GM03348 (cell line): ENCODE measurements at regions not wholly inside any gene's neighbourhood (a gene's known extent, or its start where the extent isn't known, plus 50 kb on each side); places are given as distances from the start of the nearest gene placed in this dataset.
"Not testable (repeated sequence)": the region's sequence is repeated elsewhere in the genome, so short reads cannot be mapped to it uniquely, and the experiment has no call there.

ENCODE experiments used
- DNase-seq: peaks from one replicate; pipeline ENCODE4 v3.0.0; 2012; ENCODE audit warnings: low spot score

- no peak for DNase-seq
Measured at GRCh38 chr7:114279901-114280300, 134.7 kb upstream of the FOXP2 start.

- DNase-seq, result no peak
Measured at GRCh38 chr7:114273218-114273617, 141.4 kb upstream of the FOXP2 start.

- DNase-seq, result no peak
Measured at GRCh38 chr7:114269714-114270113, 144.9 kb upstream of the FOXP2 start.

GRCh38 chr7:114267550-114267949 lies 147.1 kb upstream of the FOXP2 start:
- not testable (repeated sequence) for DNase-seq

- no peak for DNase-seq
Measured at GRCh38 chr7:114264023-114264422, 150.6 kb upstream of the FOXP2 start.

- DNase-seq, result no peak
Measured at GRCh38 chr7:114263219-114263618, 151.4 kb upstream of the FOXP2 start.

GRCh38 chr7:114255404-114255841 lies 159.2 kb upstream of the FOXP2 start:
- no peak for DNase-seq

- no peak for DNase-seq
Measured at GRCh38 chr7:114243646-114244045, 171.0 kb upstream of the FOXP2 start.

GRCh38 chr7:114242992-114243507 lies 171.6 kb upstream of the FOXP2 start:
- no peak for DNase-seq

GRCh38 chr7:114229246-114229645 lies 185.4 kb upstream of the FOXP2 start:
- DNase-seq, result no peak

GRCh38 chr7:114225784-114226183 lies 188.8 kb upstream of the FOXP2 start:
- DNase-seq, result no peak

GRCh38 chr7:114218283-114218682 lies 196.3 kb upstream of the FOXP2 start:
- DNase-seq, result no peak

- DNase-seq, result no peak
Measured at GRCh38 chr7:114217026-114217806, 197.4 kb upstream of the FOXP2 start.

- DNase-seq, result no peak
Measured at GRCh38 chr7:114214466-114214865, 200.1 kb upstream of the FOXP2 start.

GRCh38 chr7:114212721-114213429 lies 201.7 kb upstream of the FOXP2 start:
- DNase-seq, result no peak

- no peak for DNase-seq
Measured at GRCh38 chr7:114209968-114210367, 204.6 kb upstream of the FOXP2 start.

GRCh38 chr7:114206688-114207087 lies 207.9 kb upstream of the FOXP2 start:
- DNase-seq, result no peak

GRCh38 chr7:114196517-114196916 lies 218.1 kb upstream of the FOXP2 start:
- DNase-seq, result no peak

GRCh38 chr7:114190387-114190786 lies 224.2 kb upstream of the FOXP2 start:
- no peak for DNase-seq

GRCh38 chr7:114183311-114184088 lies 231.1 kb upstream of the FOXP2 start:
- no peak for DNase-seq

- DNase-seq, result no peak
Measured at GRCh38 chr7:114182837-114183236, 231.8 kb upstream of the FOXP2 start.

GRCh38 chr7:114181280-114181679 lies 233.3 kb upstream of the FOXP2 start:
- DNase-seq, result no peak
